ENCODE measurements at regions not wholly inside any gene's neighbourhood (a gene's known extent, or its start where the extent isn't known, plus 50 kb on each side); places are given as distances from the start of the nearest gene placed in this dataset.
"Not testable (repeated sequence)": the region's sequence is repeated elsewhere in the genome, so short reads cannot be mapped to it uniquely, and the experiment has no call there.

GRCh38 chrX:125507119-125507518, 187.4 kb downstream of the TEX13C start:
- no peak for DNase-seq

GRCh38 chrX:125520029-125520428, 200.4 kb downstream of the TEX13C start:
- DNase-seq = no peak

GRCh38 chrX:125522752-125523151, 203.1 kb downstream of the TEX13C start:
- no peak for DNase-seq

- no peak for DNase-seq
Observed at GRCh38 chrX:125532411-125533089, 212.9 kb downstream of the TEX13C start.

GRCh38 chrX:125533352-125533751, 213.7 kb downstream of the TEX13C start:
- no peak for DNase-seq

- peak; percentile 68 to 71 for DNase-seq
Observed at GRCh38 chrX:125544031-125544660, 224.5 kb downstream of the TEX13C start.

GRCh38 chrX:125544856-125545255, 225.2 kb downstream of the TEX13C start:
- DNase-seq = no peak

GRCh38 chrX:125577479-125577878, 257.8 kb downstream of the TEX13C start:
- no peak for DNase-seq

- no peak for DNase-seq
Observed at GRCh38 chrX:125604448-125604847, 284.8 kb downstream of the TEX13C start.

- no peak for DNase-seq
Observed at GRCh38 chrX:125605145-125605544, 285.5 kb downstream of the TEX13C start.

- DNase-seq = not testable (repeated sequence)
Observed at GRCh38 chrX:125614591-125615343, 295.1 kb downstream of the TEX13C start.

GRCh38 chrX:125620715-125621587, 301.3 kb downstream of the TEX13C start:
- DNase-seq = no peak

- DNase-seq = no peak
Observed at GRCh38 chrX:125621588-125621927, 301.9 kb downstream of the TEX13C start.

GRCh38 chrX:125622899-125623298, 303.2 kb downstream of the TEX13C start:
- DNase-seq = no peak

GRCh38 chrX:125627676-125628075, 308.0 kb downstream of the TEX13C start:
- DNase-seq = no peak

- DNase-seq = no peak
Observed at GRCh38 chrX:125628435-125628834, 308.8 kb downstream of the TEX13C start.

- DNase-seq = no peak
Observed at GRCh38 chrX:125641405-125641804, 321.7 kb downstream of the TEX13C start.

- DNase-seq = no peak
Observed at GRCh38 chrX:125646195-125646594, 326.5 kb downstream of the TEX13C start.

GRCh38 chrX:125651426-125651825, 331.8 kb downstream of the TEX13C start:
- no peak for DNase-seq

- no peak for DNase-seq
Observed at GRCh38 chrX:125654501-125654900, 334.8 kb downstream of the TEX13C start.

GRCh38 chrX:125673758-125674157, 354.1 kb downstream of the TEX13C start:
- no peak for DNase-seq

- no peak for DNase-seq
Observed at GRCh38 chrX:125678258-125678657, 358.6 kb downstream of the TEX13C start.

GRCh38 chrX:125680366-125680765, 360.7 kb downstream of the TEX13C start:
- DNase-seq = no peak

All from Kasumi-1 (cell line).